D721Med (cell line): ENCODE measurements at regions not wholly inside any gene's neighbourhood (a gene's known extent, or its start where the extent isn't known, plus 50 kb on each side); places are given as distances from the start of the nearest gene placed in this dataset.

ENCODE experiments used
- DNase-seq: peaks from one replicate; pipeline ENCODE4 v3.0.0; 2011; ENCODE audit warnings: low spot score; ENCODE audit not compliant: insufficient read length
- FAIRE-seq: peaks from 2 replicates; lab custom pipeline; 2011; peaks lifted over from hg19 to GRCh38; lab: Jason Lieb, UNC
- TF ChIP-seq, protein P1 (sequence below): IDR thresholded peaks from 2 replicates; pipeline ENCODE4 v1.5.1; 2012; ENCODE audit warnings: mild to moderate bottlenecking, control low read depth; ENCODE audit not compliant: insufficient read depth; ENCODE audit errors: missing control alignments

DNA sequence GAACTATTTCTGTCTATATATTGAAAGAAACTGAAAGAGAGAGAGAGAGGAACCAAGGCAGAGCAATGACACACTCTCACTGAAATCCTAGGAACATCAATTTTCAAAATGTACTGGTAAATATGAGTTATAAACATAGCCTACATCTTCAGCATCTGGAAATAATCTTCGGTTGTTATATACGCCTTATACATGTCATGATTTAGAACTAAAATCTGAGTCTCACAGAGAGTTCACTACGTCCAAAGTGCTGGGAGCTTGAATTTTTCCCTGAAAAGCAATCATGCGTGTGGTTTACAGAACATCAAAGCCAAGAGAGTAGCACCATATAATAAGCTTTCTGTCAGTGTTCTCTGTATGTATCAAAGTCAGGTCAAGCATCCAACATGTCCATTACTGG lies 420.0 kb upstream of the CBLB start:
- FAIRE-seq (no peak), DNase-seq (no peak)
- TF ChIP-seq, protein P1, sequence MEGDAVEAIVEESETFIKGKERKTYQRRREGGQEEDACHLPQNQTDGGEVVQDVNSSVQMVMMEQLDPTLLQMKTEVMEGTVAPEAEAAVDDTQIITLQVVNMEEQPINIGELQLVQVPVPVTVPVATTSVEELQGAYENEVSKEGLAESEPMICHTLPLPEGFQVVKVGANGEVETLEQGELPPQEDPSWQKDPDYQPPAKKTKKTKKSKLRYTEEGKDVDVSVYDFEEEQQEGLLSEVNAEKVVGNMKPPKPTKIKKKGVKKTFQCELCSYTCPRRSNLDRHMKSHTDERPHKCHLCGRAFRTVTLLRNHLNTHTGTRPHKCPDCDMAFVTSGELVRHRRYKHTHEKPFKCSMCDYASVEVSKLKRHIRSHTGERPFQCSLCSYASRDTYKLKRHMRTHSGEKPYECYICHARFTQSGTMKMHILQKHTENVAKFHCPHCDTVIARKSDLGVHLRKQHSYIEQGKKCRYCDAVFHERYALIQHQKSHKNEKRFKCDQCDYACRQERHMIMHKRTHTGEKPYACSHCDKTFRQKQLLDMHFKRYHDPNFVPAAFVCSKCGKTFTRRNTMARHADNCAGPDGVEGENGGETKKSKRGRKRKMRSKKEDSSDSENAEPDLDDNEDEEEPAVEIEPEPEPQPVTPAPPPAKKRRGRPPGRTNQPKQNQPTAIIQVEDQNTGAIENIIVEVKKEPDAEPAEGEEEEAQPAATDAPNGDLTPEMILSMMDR, result no peak

DNA sequence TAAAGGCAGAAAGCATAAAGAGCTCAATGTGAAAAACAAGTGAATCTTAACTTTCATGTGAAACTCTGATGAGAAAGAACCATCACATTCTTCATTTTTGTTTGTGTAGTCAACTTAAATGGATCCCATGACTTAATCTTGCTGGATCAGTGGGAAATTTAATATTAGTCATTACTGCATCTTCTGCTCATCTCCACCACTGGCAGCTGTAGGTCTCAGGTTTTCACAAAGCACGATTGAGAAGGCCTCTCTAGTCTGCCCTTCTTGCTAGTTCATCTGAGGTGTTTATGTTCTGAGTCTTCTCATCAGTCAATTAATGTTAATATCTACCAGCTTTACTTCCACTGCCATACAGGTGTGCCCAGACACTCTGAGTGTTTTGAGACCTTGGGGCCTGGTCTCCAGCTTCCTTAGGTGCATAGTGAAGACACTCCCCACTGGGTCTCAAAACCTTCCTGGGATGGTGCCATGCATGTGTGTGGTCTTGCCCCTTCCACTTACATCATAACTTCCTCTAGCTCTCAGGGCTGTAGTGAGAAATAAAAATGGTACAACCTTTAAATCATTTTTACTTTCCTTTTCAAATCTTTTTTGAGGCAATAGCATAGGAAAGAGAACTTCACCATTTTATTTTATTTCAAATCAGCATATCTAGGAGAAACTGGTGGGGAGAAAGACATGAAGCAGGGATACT lies 421.6 kb upstream of the CBLB start:
- DNase-seq (no peak), FAIRE-seq (no peak)
- TF ChIP-seq, protein P1, result no peak

DNA sequence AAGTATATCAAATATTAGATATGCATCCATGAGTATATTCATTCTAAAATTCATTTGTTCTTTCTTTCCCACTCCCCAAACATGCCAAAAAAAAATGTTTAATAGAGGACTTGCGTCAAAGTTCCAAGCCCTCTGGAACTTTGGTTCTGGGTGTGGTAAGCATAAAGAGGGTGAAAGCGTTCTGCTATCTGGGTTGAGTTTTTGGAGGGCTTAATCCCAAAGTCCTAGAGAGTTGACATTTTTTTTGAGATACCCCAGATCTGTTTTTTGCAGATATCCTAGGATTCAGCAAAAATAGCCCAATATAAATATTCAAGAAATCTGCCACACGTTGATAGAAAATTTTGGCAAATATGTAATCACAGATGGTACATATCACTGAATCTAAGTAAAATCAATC lies 424.3 kb upstream of the CBLB start:
- DNase-seq (no peak), FAIRE-seq (no peak)
- TF ChIP-seq, protein P1, result no peak

DNA sequence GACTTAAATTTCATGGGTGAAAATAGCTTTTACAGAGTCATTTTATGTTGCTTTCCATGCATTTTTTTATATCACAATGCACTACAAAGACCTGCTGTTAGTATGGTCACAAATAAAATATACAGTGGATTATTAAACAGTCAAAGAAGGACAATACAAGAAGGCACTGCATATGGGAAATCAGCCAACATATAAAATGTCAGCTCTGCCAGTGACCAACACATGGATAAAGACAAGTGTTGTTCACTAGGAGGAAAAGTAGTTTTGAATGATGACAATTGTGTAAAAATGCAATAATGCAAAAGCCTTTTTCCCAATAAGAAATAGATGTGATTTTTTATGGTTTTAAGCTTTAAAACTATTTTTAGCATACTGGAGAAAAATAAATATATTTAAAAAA lies 425.3 kb upstream of the CBLB start:
- TF ChIP-seq, protein P1, result no peak
- DNase-seq (no peak), FAIRE-seq (no peak)

DNA sequence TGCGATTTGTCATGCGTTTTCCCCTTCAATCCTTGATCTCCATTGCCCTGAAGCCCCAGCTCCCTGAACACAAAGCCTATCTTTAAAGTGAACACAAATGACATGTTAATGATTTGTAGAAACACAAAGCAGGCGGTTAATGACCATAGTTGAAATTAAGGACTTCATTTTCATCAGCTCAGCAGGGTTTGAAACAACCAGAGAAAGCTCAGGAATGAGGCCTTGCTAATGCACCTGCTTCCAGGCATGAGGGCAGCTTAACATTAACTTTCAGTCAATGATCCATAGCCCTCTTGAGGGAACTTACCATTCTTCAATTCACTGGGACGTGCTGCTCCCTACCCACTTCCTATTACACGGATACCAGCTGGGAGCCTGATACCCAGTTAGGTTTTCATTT lies 427.2 kb upstream of the CBLB start:
- DNase-seq (no peak), FAIRE-seq (no peak)
- TF ChIP-seq, protein P1, result no peak

DNA sequence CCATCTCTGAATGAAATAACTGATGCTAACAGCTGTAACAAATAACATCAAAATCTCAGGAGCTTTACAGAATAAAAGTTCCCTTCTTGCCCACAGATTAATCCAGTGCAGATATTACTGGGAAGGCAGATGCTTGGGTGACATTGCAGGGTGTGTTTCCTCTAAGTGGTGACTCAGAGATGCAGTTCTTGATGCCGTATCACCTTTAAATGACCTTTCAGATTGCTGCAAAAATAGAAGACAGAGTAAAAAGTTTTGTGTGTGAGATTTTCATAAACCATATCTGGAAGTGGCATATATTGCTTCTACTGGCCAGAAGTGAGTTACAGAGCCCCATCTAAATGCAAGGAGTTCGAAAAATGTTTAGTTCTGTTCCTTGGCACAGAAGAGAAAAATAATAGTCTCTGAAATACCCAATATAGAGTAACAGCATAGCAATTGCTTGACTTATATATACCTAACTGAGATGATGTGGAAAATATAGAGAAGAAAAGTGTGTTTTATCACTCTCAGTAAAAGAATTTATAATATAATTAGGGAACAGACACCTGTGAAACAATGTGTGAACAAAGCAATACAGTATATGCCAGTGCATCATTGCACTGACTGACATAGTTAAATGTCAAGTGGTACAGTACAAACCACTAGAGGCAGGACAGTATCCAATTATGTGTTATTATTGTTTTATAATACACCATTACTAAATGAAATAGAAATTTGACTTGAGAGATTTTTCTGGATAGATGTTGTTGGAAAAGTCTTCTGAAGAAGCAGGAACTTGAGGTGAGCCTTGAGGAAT lies 430.7 kb upstream of the CBLB start:
- no peak for FAIRE-seq
- TF ChIP-seq, protein P1, result no peak
- no peak for DNase-seq
